GM23338 (cell line): ENCODE measurements at regions not wholly inside any gene's neighbourhood (a gene's known extent, or its start where the extent isn't known, plus 50 kb on each side); places are given as distances from the start of the nearest gene placed in this dataset.

Source experiments
- ATAC-seq: fragments of 200-7000 bp; cut with Tn5 transposase; 3 replicates; pipeline ENCODE4 v1.9.1; 2020
- DNase-seq: peaks from one replicate; pipeline ENCODE4 v3.0.0-alpha.2; 2015; ENCODE audit warnings: low spot score
- H2AFZ ChIP-seq: fragments of 200-600 bp; sonication (generic); 2 replicates; pipeline ENCODE4 v1.8.0; 2016; ENCODE audit warnings: antibody characterized with exemption, mild to moderate bottlenecking, moderate library complexity
- H3F3A ChIP-seq: fragments of 200-600 bp; sonication (generic); replicated peaks from 2 replicates; pipeline ENCODE4 v1.8.0; 2017; ENCODE audit warnings: antibody characterized with exemption, mixed run types, low read depth
- H3K27ac ChIP-seq: fragments of 200-600 bp; sonication (generic); 2 replicates; pipeline ENCODE4 v1.6.1; 2016; ENCODE audit warnings: low read depth
- H3K27me3 ChIP-seq: fragments of 200-600 bp; sonication (generic); 2 replicates; pipeline ENCODE4 v1.8.0; 2016; ENCODE audit warnings: mild to moderate bottlenecking, mixed run types, moderate library complexity; ENCODE audit not compliant: insufficient read depth
- H3K36me3 ChIP-seq: fragments of 200-600 bp; sonication (generic); 2 replicates; pipeline ENCODE4 v1.8.0; 2016; ENCODE audit warnings: mild to moderate bottlenecking; ENCODE audit not compliant: insufficient read depth
- H3K4me1 ChIP-seq: fragments of 200-600 bp; sonication (generic); 2 replicates; pipeline ENCODE4 v1.8.0; 2016; ENCODE audit warnings: mild to moderate bottlenecking, moderate library complexity; ENCODE audit not compliant: insufficient read depth
- H3K4me2 ChIP-seq: fragments of 200-600 bp; sonication (generic); 2 replicates; pipeline ENCODE4 v1.7.1; 2017; ENCODE audit warnings: mixed run types
- H3K4me3 ChIP-seq: fragments of 200-600 bp; sonication (generic); 2 replicates; pipeline ENCODE4 v1.6.1; 2016; ENCODE audit warnings: mixed run types
- H3K79me2 ChIP-seq: fragments of 200-600 bp; sonication (generic); replicated peaks from 2 replicates; pipeline ENCODE4 v1.8.0; 2017; ENCODE audit warnings: mild to moderate bottlenecking; ENCODE audit not compliant: insufficient read depth
- H3K9me2 ChIP-seq: fragments of 200-600 bp; sonication (generic); 2 replicates; pipeline ENCODE4 v1.8.0; 2017; ENCODE audit not compliant: insufficient read depth
- H4K20me1 ChIP-seq: fragments of 200-600 bp; sonication (generic); replicated peaks from 2 replicates; pipeline ENCODE4 v1.8.0; 2017; ENCODE audit warnings: mild to moderate bottlenecking; ENCODE audit not compliant: insufficient read depth
- H3K27ac Mint-ChIP-seq: 2 replicates; pipeline ENCODE4 v1.8.0; 2020; ENCODE audit warnings: inconsistent platforms, mild to moderate bottlenecking, moderate library complexity, mixed read lengths
- H3K27me3 Mint-ChIP-seq: 3 replicates; pipeline ENCODE4 v1.8.0; 2022; ENCODE audit warnings: low read depth, mild to moderate bottlenecking, moderate library complexity, mixed read lengths, inconsistent platforms; ENCODE audit not compliant: insufficient read depth, poor library complexity
- H3K36me3 Mint-ChIP-seq: 3 replicates; pipeline ENCODE4 v1.8.0; 2021; ENCODE audit warnings: low read depth, mild to moderate bottlenecking, inconsistent platforms, moderate library complexity, mixed read lengths
- H3K4me1 Mint-ChIP-seq: 3 replicates; pipeline ENCODE4 v1.8.0; 2020; ENCODE audit warnings: mild to moderate bottlenecking, inconsistent platforms, mixed read lengths
- H3K4me3 Mint-ChIP-seq: 3 replicates; pipeline ENCODE4 v1.8.0; 2021; ENCODE audit warnings: moderate library complexity, mild to moderate bottlenecking, inconsistent platforms, mixed read lengths
- H3K9me3 Mint-ChIP-seq: 3 replicates; pipeline ENCODE4 v1.8.0; 2020; ENCODE audit warnings: moderate library complexity, mild to moderate bottlenecking, inconsistent platforms, mixed read lengths
- CREB1 ChIP-seq: fragments of 250-450 bp; sonication (Bioruptor Pico); IDR thresholded peaks from 2 replicates; pipeline ENCODE4 v1.5.0; 2020; ENCODE audit warnings: low read depth, mild to moderate bottlenecking, moderate library complexity
- EZH2 ChIP-seq: fragments of 200-600 bp; sonication (generic); IDR thresholded peaks from one replicate; pipeline ENCODE4 v1.8.0; 2017; ENCODE audit warnings: antibody characterized with exemption, mild to moderate bottlenecking, low read depth; ENCODE audit not compliant: unreplicated experiment
- EZH2phosphoT487 ChIP-seq: fragments of 200-600 bp; sonication (generic); IDR thresholded peaks from one replicate; pipeline ENCODE4 v1.8.1; 2018; ENCODE audit warnings: antibody characterized with exemption; ENCODE audit not compliant: unreplicated experiment
- JUNB ChIP-seq: IDR thresholded peaks from one replicate; pipeline ENCODE4 v1.6.1; 2016; ENCODE audit warnings: antibody characterized with exemption; ENCODE audit not compliant: unreplicated experiment
- NANOG ChIP-seq: IDR thresholded peaks from 2 replicates; pipeline ENCODE4 v1.6.1; 2016; ENCODE audit warnings: antibody characterized with exemption, borderline replicate concordance
- POLR2AphosphoS5 ChIP-seq: IDR thresholded peaks from 2 replicates; pipeline ENCODE4 v1.6.1; 2016; ENCODE audit warnings: antibody characterized with exemption, low read depth
- ZNF331 ChIP-seq: fragments of 250-450 bp; sonication (Bioruptor Pico); IDR thresholded peaks from 2 replicates; pipeline ENCODE4 v1.5.0; 2020; ENCODE audit warnings: low read depth, mild to moderate bottlenecking, moderate library complexity
- TF ChIP-seq, protein P1 (sequence below): IDR thresholded peaks from one replicate; pipeline ENCODE4 v1.6.1; 2018; ENCODE audit warnings: antibody characterized with exemption; ENCODE audit not compliant: unreplicated experiment
- TF ChIP-seq, protein P2 (sequence below), 2 experiments: fragments of 200-600 bp in 1 of 2; sonication (generic) in 1 of 2; conservative IDR thresholded peaks; 2 replicates each; pipeline versions ENCODE4 v1.5.1 to v1.6.1; 2016 to 2017; ENCODE audit warnings: antibody characterized with exemption in 2 of 2, low read depth in 2 of 2, mild to moderate bottlenecking in 2 of 2, moderate library complexity in 1 of 2
- TF ChIP-seq, protein P3 (sequence below): IDR thresholded peaks from 2 replicates; pipeline ENCODE4 v1.6.1; 2016; ENCODE audit warnings: antibody characterized with exemption

DNA sequence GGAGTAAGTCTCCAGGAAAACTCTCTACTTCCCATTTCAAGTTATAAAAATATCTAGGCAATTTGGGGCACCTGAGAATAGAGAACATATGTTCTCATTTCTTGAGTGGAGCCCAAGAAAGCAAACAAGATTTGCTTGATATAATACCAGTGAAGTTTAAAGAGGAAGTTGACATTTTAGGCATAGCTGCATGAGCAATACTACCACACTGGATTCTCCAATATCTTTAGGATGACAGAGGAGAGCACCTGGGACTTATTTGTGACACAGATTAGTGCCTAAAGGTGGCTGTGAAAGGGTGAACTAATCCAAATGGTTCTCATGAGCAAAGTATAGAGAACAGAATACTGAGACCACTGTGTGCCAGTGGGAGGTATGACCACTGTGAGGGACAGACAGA, 423.5 kb upstream of the RIOK2 start:
- no peaks in the 10 kb centered on the region for H4K20me1 ChIP-seq
- H3K4me3 ChIP-seq = no peak overlapping the region
- no peaks in the 10 kb centered on the region for H3K36me3 ChIP-seq
- H3K4me1 ChIP-seq = no peaks in the 10 kb centered on the region
- H3K27me3 ChIP-seq = no peaks in the 10 kb centered on the region
- H3K27me3 Mint-ChIP-seq = no peaks in the 10 kb centered on the region
- H3K4me3 Mint-ChIP-seq = no peak overlapping the region
- H2AFZ ChIP-seq = no peak overlapping the region
- no peak overlapping the region for H3K27ac ChIP-seq
- H3F3A ChIP-seq = no peaks in the 10 kb centered on the region
- ATAC-seq (no peak), DNase-seq (no peak)
- H3K79me2 ChIP-seq = no peaks in the 10 kb centered on the region
- no peak overlapping the region for H3K4me2 ChIP-seq
- no peaks in the 10 kb centered on the region; the same call in 2 of the 3 replicates for H3K9me3 Mint-ChIP-seq
- 0 out of 2 replicates have a peak, but pooled peaks cover 5% of the 10 kb centered on the region for H3K9me2 ChIP-seq
- TF ChIP-seq JUNB (no peak), ZNF331 (CRISPR knock-in tag) (no peak)
- H3K27ac Mint-ChIP-seq = no peak overlapping the region
- no peaks in the 10 kb centered on the region for H3K36me3 Mint-ChIP-seq
- no peaks in the 10 kb centered on the region for H3K4me1 Mint-ChIP-seq

DNA sequence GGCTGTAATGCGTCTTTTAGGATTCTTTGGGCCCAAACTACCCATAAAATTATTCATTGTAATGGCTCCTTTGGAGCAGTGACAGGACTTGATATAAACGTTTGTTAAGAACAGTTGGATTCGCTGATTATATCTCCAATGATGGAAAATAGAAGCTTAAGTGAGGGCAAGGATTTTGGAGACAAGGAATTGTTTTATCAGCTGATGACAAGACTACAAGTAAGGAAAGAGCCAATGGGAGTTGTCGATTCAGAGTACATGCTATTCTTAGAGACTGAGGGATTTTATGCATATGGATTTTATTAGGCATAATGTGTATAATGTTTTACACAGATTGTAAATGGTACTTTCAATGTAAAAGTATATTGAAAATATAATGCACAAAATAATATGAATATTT, 425.5 kb upstream of the RIOK2 start:
- Histone ChIP-seq H3K27me3 (no peaks in the 10 kb centered on the region), H2AFZ (no peak overlapping the region), H3F3A (no peaks in the 10 kb centered on the region), H3K4me1 (no peaks in the 10 kb centered on the region), H3K79me2 (no peaks in the 10 kb centered on the region), H3K4me2 (no peak overlapping the region), H3K36me3 (no peaks in the 10 kb centered on the region), H3K9me2 (0 out of 2 replicates have a peak, but pooled peaks cover 5% of the 10 kb centered on the region), H3K27ac (no peak overlapping the region), H4K20me1 (no peaks in the 10 kb centered on the region), H3K4me3 (no peak overlapping the region)
- no peaks in the 10 kb centered on the region for H3K36me3 Mint-ChIP-seq
- no peak overlapping the region for H3K27ac Mint-ChIP-seq
- TF ChIP-seq, protein P1, sequence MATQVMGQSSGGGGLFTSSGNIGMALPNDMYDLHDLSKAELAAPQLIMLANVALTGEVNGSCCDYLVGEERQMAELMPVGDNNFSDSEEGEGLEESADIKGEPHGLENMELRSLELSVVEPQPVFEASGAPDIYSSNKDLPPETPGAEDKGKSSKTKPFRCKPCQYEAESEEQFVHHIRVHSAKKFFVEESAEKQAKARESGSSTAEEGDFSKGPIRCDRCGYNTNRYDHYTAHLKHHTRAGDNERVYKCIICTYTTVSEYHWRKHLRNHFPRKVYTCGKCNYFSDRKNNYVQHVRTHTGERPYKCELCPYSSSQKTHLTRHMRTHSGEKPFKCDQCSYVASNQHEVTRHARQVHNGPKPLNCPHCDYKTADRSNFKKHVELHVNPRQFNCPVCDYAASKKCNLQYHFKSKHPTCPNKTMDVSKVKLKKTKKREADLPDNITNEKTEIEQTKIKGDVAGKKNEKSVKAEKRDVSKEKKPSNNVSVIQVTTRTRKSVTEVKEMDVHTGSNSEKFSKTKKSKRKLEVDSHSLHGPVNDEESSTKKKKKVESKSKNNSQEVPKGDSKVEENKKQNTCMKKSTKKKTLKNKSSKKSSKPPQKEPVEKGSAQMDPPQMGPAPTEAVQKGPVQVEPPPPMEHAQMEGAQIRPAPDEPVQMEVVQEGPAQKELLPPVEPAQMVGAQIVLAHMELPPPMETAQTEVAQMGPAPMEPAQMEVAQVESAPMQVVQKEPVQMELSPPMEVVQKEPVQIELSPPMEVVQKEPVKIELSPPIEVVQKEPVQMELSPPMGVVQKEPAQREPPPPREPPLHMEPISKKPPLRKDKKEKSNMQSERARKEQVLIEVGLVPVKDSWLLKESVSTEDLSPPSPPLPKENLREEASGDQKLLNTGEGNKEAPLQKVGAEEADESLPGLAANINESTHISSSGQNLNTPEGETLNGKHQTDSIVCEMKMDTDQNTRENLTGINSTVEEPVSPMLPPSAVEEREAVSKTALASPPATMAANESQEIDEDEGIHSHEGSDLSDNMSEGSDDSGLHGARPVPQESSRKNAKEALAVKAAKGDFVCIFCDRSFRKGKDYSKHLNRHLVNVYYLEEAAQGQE = no peak
- no peak for TF ChIP-seq EZH2
- no peak for TF ChIP-seq NANOG
- ATAC-seq (no peak), DNase-seq (no peak)
- H3K4me3 Mint-ChIP-seq = no peak overlapping the region
- H3K4me1 Mint-ChIP-seq = no peaks in the 10 kb centered on the region
- H3K9me3 Mint-ChIP-seq = no peaks in the 10 kb centered on the region; the same call in 2 of the 3 replicates
- H3K27me3 Mint-ChIP-seq = no peaks in the 10 kb centered on the region

DNA sequence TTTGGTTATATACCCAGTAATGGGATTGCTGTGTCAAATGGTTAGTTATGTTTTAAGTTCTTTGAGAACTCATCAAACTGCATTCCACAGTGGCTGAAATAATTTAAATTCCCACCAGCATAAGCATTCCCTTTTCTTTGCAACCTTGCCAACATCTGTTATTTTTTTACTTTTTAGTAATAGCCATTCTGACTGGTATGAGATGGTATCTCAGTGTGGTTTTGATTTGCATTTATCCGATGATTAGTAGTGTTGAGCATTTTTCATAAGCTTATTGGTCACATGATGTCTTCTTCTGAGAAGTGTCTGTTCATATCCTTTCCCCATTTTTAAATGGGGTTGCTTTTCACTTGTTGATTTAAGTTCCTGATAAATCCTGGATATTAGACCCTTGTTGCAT, 435.7 kb upstream of the RIOK2 start:
- H3K27ac ChIP-seq = no peak overlapping the region
- no peak overlapping the region for H3K4me2 ChIP-seq
- H3K79me2 ChIP-seq = no peaks in the 10 kb centered on the region
- Mint-ChIP-seq H3K36me3 (no peaks in the 10 kb centered on the region), H3K4me1 (0 out of 3 replicates have a peak, but pooled peaks cover 3% of the 10 kb centered on the region), H3K27me3 (peaks cover 5% of the 10 kb centered on the region), H3K9me3 (peaks cover 3% of the 10 kb centered on the region; the same call in 2 of the 3 replicates), H3K4me3 (no peak overlapping the region), H3K27ac (no peak overlapping the region)
- no peak overlapping the region for H3K4me3 ChIP-seq
- H2AFZ ChIP-seq = no peak overlapping the region
- H3K27me3 ChIP-seq = no peaks in the 10 kb centered on the region
- H3K9me2 ChIP-seq = no peaks in the 10 kb centered on the region
- H3K36me3 ChIP-seq = no peaks in the 10 kb centered on the region
- H4K20me1 ChIP-seq = no peaks in the 10 kb centered on the region
- no peaks in the 10 kb centered on the region for H3F3A ChIP-seq
- ATAC-seq (no peak), DNase-seq (no peak)
- no peaks in the 10 kb centered on the region for H3K4me1 ChIP-seq
- TF ChIP-seq POLR2AphosphoS5 (no peak), EZH2 (no peak), CREB1 (CRISPR knock-in tag) (no peak), JUNB (no peak), NANOG (no peak), EZH2phosphoT487 (no peak)
- TF ChIP-seq, protein P1 = no peak
- TF ChIP-seq, protein P2, sequence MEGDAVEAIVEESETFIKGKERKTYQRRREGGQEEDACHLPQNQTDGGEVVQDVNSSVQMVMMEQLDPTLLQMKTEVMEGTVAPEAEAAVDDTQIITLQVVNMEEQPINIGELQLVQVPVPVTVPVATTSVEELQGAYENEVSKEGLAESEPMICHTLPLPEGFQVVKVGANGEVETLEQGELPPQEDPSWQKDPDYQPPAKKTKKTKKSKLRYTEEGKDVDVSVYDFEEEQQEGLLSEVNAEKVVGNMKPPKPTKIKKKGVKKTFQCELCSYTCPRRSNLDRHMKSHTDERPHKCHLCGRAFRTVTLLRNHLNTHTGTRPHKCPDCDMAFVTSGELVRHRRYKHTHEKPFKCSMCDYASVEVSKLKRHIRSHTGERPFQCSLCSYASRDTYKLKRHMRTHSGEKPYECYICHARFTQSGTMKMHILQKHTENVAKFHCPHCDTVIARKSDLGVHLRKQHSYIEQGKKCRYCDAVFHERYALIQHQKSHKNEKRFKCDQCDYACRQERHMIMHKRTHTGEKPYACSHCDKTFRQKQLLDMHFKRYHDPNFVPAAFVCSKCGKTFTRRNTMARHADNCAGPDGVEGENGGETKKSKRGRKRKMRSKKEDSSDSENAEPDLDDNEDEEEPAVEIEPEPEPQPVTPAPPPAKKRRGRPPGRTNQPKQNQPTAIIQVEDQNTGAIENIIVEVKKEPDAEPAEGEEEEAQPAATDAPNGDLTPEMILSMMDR (conservative IDR thresholded peaks at IDR 0.05; ENCODE audit: low read depth in 2 of 2) = no peak
- TF ChIP-seq, protein P3, sequence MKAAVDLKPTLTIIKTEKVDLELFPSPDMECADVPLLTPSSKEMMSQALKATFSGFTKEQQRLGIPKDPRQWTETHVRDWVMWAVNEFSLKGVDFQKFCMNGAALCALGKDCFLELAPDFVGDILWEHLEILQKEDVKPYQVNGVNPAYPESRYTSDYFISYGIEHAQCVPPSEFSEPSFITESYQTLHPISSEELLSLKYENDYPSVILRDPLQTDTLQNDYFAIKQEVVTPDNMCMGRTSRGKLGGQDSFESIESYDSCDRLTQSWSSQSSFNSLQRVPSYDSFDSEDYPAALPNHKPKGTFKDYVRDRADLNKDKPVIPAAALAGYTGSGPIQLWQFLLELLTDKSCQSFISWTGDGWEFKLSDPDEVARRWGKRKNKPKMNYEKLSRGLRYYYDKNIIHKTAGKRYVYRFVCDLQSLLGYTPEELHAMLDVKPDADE = no peak
